Type B pancreatic cell (in vitro differentiated cells): ENCODE measurements at regions not wholly inside any gene's neighbourhood (a gene's known extent, or its start where the extent isn't known, plus 50 kb on each side); places are given as distances from the start of the nearest gene placed in this dataset.

Experiments
- DNase-seq: peaks from one replicate; pipeline ENCODE4 v3.0.0; 2021; ENCODE audit warnings: mixed read lengths; ENCODE audit not compliant: unreplicated experiment; ENCODE audit errors: extremely low spot score
- H3K27ac Mint-ChIP-seq: 2 replicates; pipeline ENCODE4 v1.8.0; 2021; ENCODE audit warnings: mild to moderate bottlenecking, mixed read lengths
- H3K27me3 Mint-ChIP-seq: 2 replicates; pipeline ENCODE4 v1.8.0; 2021; ENCODE audit warnings: mixed read lengths
- H3K36me3 Mint-ChIP-seq: 2 replicates; pipeline ENCODE4 v1.8.0; 2021; ENCODE audit warnings: mixed read lengths
- H3K4me1 Mint-ChIP-seq: one replicate; pipeline ENCODE4 v1.8.0; 2021; ENCODE audit warnings: mixed read lengths; ENCODE audit not compliant: unreplicated experiment
- H3K4me3 Mint-ChIP-seq: 2 replicates; pipeline ENCODE4 v1.8.0; 2021; ENCODE audit warnings: mild to moderate bottlenecking, mixed read lengths
- H3K9me3 Mint-ChIP-seq: 2 replicates; pipeline ENCODE4 v1.8.0; 2021; ENCODE audit warnings: mixed read lengths
- CTCF ChIP-seq: fragments of 200-600 bp; sonication (generic); conservative IDR thresholded peaks from 2 replicates; pipeline ENCODE4 v1.5.0; 2021; ENCODE audit warnings: antibody characterized with exemption, mild to moderate bottlenecking

DNA sequence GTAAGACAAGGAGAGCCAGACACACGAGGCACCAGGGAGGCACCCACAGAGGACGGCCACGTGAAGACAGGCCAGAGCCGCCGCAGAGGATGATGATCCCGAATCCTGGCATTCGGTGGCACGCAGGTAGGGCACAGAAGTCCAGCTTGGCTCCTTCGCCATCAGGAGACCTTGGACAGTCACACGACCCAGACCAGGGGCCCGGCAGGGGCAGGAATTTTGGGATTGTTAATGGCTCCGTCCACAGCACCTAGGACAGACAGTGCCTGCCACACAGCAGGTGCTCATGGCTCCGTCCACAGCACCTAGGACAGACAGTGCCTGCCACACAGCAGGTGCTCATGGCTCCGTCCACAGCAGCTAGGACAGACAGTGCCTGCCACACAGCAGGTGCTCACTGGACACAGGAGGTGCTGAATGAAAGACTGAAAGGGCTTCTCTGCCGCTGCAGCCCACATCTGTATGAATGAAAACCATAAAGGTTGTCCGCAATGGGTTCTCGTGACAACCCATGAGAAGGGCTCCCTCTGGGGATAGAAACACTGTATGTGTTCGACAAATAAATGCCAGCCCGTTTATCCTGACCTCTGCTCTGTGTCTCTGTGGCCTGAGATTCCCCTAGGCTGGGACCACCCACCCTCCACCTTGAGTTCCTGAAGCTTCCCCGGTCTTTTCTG lies 341.6 kb downstream of the CTTN start:
- Mint-ChIP-seq H3K36me3 (no peaks in the 10 kb centered on the region), H3K27me3 (no peaks in the 10 kb centered on the region), H3K4me3 (no peak overlapping the region), H3K9me3 (no peaks in the 10 kb centered on the region), H3K27ac (no peak overlapping the region), H3K4me1 (peaks cover 21% of the 10 kb centered on the region)
- DNase-seq, result no peak
- TF ChIP-seq CTCF, result peak; percentile 48

- Mint-ChIP-seq H3K4me3 (no peak overlapping the region), H3K9me3 (no peaks in the 10 kb centered on the region), H3K27ac (no peak overlapping the region), H3K27me3 (no peaks in the 10 kb centered on the region), H3K36me3 (no peaks in the 10 kb centered on the region), H3K4me1 (peaks cover 26% of the 10 kb centered on the region)
- DNase-seq, result no peak
- TF ChIP-seq CTCF, result no peak
Measured at GRCh38 chr11:70740488-70740851, 342.1 kb downstream of the CTTN start.

DNA sequence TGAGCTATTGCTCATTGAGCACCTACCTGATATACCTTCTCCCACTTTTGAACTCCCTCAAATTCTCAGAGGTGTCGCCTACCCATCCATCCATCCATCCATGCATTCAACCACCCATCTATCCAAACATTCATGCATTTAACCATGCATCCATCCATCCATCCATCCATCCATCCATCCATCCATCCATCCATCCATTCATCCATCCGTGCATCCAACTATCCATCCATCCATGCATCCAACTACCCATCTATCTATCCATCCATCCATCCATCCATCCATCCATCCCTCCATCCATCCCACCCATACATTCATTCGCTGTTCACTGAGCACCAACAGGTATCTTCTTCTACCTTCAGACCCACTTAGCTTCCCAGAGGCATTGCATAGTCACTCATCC lies 342.8 kb downstream of the CTTN start:
- peaks cover 26% of the 10 kb centered on the region for H3K4me1 Mint-ChIP-seq
- H3K4me3 Mint-ChIP-seq, result no peak overlapping the region
- H3K27me3 Mint-ChIP-seq, result no peaks in the 10 kb centered on the region
- no peak for DNase-seq
- no peak for TF ChIP-seq CTCF
- no peaks in the 10 kb centered on the region for H3K36me3 Mint-ChIP-seq
- H3K27ac Mint-ChIP-seq, result no peak overlapping the region
- no peaks in the 10 kb centered on the region for H3K9me3 Mint-ChIP-seq

DNA sequence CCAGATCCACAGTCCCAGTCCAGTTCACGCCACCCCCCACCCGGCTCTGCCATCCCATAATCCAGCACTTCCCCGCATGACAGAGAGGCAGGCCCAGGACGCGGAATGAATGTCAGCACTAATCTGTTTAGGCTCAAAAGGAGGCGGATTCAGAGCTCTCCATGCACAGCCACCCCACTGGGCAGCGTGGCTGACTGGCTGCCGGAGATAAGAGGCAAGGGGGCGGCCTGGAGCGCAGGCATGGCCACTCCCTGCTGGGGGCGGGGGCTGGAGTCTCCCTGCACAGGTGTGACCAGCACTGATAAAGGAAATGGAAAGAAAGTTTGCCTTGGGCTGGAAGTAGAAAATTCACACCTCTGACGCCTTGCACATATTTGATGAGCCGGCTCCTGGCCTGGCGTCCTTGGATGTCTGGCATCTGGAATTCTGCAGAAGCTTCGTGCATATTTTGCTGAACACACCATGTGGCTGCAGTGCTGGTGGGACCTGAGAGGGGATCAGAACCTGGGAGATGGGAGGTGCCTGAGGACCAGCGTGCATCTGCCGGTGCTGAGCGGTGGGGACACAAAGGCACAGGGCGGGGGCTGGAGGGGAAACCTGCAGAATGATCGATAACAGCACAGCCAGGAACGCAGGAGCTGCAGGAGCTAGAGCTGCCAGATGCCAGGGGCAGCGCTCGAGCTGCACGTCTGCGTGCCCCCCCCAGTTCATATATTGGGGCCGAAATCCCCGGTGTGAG lies 344.4 kb downstream of the CTTN start:
- H3K27ac Mint-ChIP-seq, result peak overlapping the region; percentile 18
- H3K27me3 Mint-ChIP-seq, result no peaks in the 10 kb centered on the region
- H3K4me3 Mint-ChIP-seq, result no peak overlapping the region
- no peaks in the 10 kb centered on the region for H3K9me3 Mint-ChIP-seq
- no peak for DNase-seq
- H3K36me3 Mint-ChIP-seq, result no peaks in the 10 kb centered on the region
- peaks cover 26% of the 10 kb centered on the region for H3K4me1 Mint-ChIP-seq
- no peak for TF ChIP-seq CTCF

- H3K27ac Mint-ChIP-seq, result no peak overlapping the region
- H3K9me3 Mint-ChIP-seq, result no peaks in the 10 kb centered on the region
- H3K36me3 Mint-ChIP-seq, result no peaks in the 10 kb centered on the region
- H3K4me1 Mint-ChIP-seq, result peaks cover 26% of the 10 kb centered on the region
- no peaks in the 10 kb centered on the region for H3K27me3 Mint-ChIP-seq
- no peak for TF ChIP-seq CTCF
- DNase-seq, result no peak
- no peak overlapping the region for H3K4me3 Mint-ChIP-seq
Measured at GRCh38 chr11:70743329-70743728, 345.0 kb downstream of the CTTN start.
